Panc1 (cell line): ENCODE measurements at regions not wholly inside any gene's neighbourhood (a gene's known extent, or its start where the extent isn't known, plus 50 kb on each side); places are given as distances from the start of the nearest gene placed in this dataset.

Experiments
- ATAC-seq: fragments of 200-7000 bp; cut with Tn5 transposase; 2 replicates; pipeline ENCODE4 v1.9.1; 2020; ENCODE audit warnings: mild to moderate bottlenecking, moderate library complexity
- BruUV-seq: library from RNA; stranded (reverse); fragments of 400-500 nt; replicated peaks from 2 replicates; lab custom pipeline; 2021; lab: Mats Ljungman, UMichigan
- CTCF ChIA-PET: fragments of 300-600 bp; sonication (Branson Sonifier 250); formaldehyde crosslinking; loops from one replicate; lab custom pipeline; 2022; ENCODE audit warnings: antibody characterized with exemption; lab: Charles Lee
- POLR2A ChIA-PET: fragments of 300-600 bp; sonication (Branson Sonifier 250); formaldehyde crosslinking; loops from one replicate; lab custom pipeline; 2022; ENCODE audit warnings: antibody characterized with exemption; lab: Charles Lee
- DNase-seq: peaks from one replicate; pipeline ENCODE4 v3.0.0-alpha.2; 2010; ENCODE audit warnings: low read depth, low spot score
- H3K27ac ChIP-seq: 2 replicates; pipeline ENCODE4 v1.5.1; 2011; ENCODE audit warnings: mild to moderate bottlenecking, low read length, inconsistent platforms
- H3K27me3 ChIP-seq: fragments of 200-500 bp; sonication (Bioruptor generic); 2 replicates; pipeline ENCODE4 v1.6.0; 2014; ENCODE audit warnings: low read length, inconsistent platforms; ENCODE audit not compliant: control insufficient read depth, insufficient read depth
- H3K36me3 ChIP-seq: fragments of 200-500 bp; sonication (Bioruptor generic); 2 replicates; pipeline ENCODE4 v1.5.1; 2014; ENCODE audit warnings: inconsistent platforms, mild to moderate bottlenecking, low read length, moderate library complexity; ENCODE audit not compliant: control insufficient read depth, insufficient read depth
- H3K4me1 ChIP-seq: 2 replicates; pipeline ENCODE4 v1.5.1; 2011; ENCODE audit warnings: inconsistent platforms, mild to moderate bottlenecking, low read length, moderate library complexity; ENCODE audit not compliant: control insufficient read depth, insufficient read depth
- H3K4me3 ChIP-seq, 2 experiments: 2 replicates each; pipeline ENCODE4 v1.5.1; 2011 to 2012; ENCODE audit warnings: low read depth in 2 of 2, low read length in 2 of 2, mild to moderate bottlenecking in 2 of 2, inconsistent platforms in 1 of 2, moderate library complexity in 1 of 2
- H3K9me3 ChIP-seq: fragments of 200-500 bp; sonication (Bioruptor generic); 2 replicates; pipeline ENCODE4 v1.5.1; 2014; ENCODE audit warnings: low read depth, mild to moderate bottlenecking, inconsistent platforms, low read length, moderate library complexity; ENCODE audit not compliant: control insufficient read depth, insufficient read depth
- CTCF ChIP-seq: fragments of 450-650 bp; IDR thresholded peaks from 2 replicates; pipeline ENCODE4 v1.5.1; 2017; ENCODE audit warnings: mild to moderate bottlenecking
- POLR2AphosphoS5 ChIP-seq: IDR thresholded peaks from 2 replicates; pipeline ENCODE4 v1.6.1; 2012; ENCODE audit warnings: mild to moderate bottlenecking, low read depth, low read length, moderate library complexity
- REST ChIP-seq, 2 experiments: IDR thresholded peaks; 2 replicates each; pipeline ENCODE4 v1.6.1; 2011 to 2012; ENCODE audit warnings: low read depth in 2 of 2, control low read depth in 1 of 2, low read length in 1 of 2, mild to moderate bottlenecking in 1 of 2, moderate library complexity in 1 of 2; ENCODE audit not compliant: insufficient read depth in 1 of 2
- SIN3A ChIP-seq: IDR thresholded peaks from 2 replicates; pipeline ENCODE4 v1.6.1; 2012; ENCODE audit warnings: low read depth, mild to moderate bottlenecking, low read length, moderate library complexity, borderline replicate concordance; ENCODE audit not compliant: insufficient read depth
- TCF7L2 ChIP-seq: IDR thresholded peaks from 2 replicates; pipeline ENCODE4 v1.6.1; 2011; ENCODE audit warnings: mild to moderate bottlenecking, low read depth, low read length, inconsistent platforms
- in situ Hi-C: cut with HindIII; loops from 2 replicates; pipeline ENCODE4 v1.10.0; 2016; ENCODE audit warnings: low sequenced_read_pairs, low pct_unique_long_range_greater_than_20kb
- intact Hi-C: fragments of 100-400 bp; cut with micrococcal nuclease; formaldehyde crosslinking; loops from one replicate; pipeline ENCODE4 v1.10.0; 2022; ENCODE audit not compliant: unreplicated experiment

DNA sequence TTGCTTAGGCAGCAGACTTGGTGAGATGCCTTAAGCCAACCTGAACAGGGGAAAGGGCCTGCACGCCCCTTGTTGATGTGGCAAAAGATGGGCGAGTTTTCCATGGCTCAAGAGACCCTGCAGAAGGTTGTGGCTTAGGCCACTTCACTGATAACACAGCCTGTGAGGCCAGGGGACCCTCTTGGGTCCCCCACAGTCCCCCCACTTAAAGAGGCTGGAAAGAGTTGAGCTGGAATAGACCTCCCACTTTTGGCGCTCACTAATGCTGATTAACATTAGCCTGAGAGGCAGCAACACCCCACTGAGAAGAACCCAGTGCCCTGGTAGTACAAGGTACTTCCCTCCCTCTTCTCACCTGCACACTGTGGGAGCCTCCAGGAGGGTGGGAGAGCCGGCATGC lies 107.5 kb downstream of the TRIM29 start:
- ChIA-PET CTCF (no interaction called here), POLR2A (no interaction called here)
- no peak for DNase-seq
- Histone ChIP-seq H3K4me1 (no peaks in the 10 kb centered on the region), H3K4me3 (no peak overlapping the region), H3K36me3 (no peaks in the 10 kb centered on the region), H3K27me3 (no peaks in the 10 kb centered on the region; the same call in 1 of the 2 replicates), H3K9me3 (no peaks in the 10 kb centered on the region), H3K27ac (no peak overlapping the region)
- TF ChIP-seq POLR2AphosphoS5 (no peak), TCF7L2 (no peak), REST (IDR thresholded peaks at IDR 0.05; ENCODE audit: insufficient read depth in 1 of 2, low read depth in 2 of 2, low read length in 1 of 2) (no peak), SIN3A (no peak)
- BruUV-seq: no TSS peak
- intact Hi-C loops: no loop called here
- no peak for ATAC-seq
- in situ Hi-C loops: no loop called here

- in situ Hi-C loops: no loop called here
- CTCF ChIA-PET: interaction anchor here (0.5 kb wide), 1 partner anchor 387 kb away, joined by 3 read pairs; no protein-coding TSS in a partner anchor
- Histone ChIP-seq H3K27ac (no peak overlapping the region), H3K4me1 (no peaks in the 10 kb centered on the region), H3K27me3 (no peaks in the 10 kb centered on the region; the same call in 1 of the 2 replicates), H3K36me3 (no peaks in the 10 kb centered on the region), H3K4me3 (no peak overlapping the region), H3K9me3 (no peaks in the 10 kb centered on the region)
- no TSS peak for BruUV-seq
- intact Hi-C loops: no loop called here
- TF ChIP-seq POLR2AphosphoS5 (no peak), TCF7L2 (no peak), SIN3A (no peak), CTCF (no peak), REST (IDR thresholded peaks at IDR 0.05; ENCODE audit: insufficient read depth in 1 of 2, low read depth in 2 of 2, low read length in 1 of 2) (no peak)
- POLR2A ChIA-PET: no interaction called here
- ATAC-seq (no peak), DNase-seq (no peak)
Observed at GRCh38 chr11:120029321-120029720, 108.6 kb downstream of the TRIM29 start.
